DND-41 (cell line): ENCODE measurements at regions not wholly inside any gene's neighbourhood (a gene's known extent, or its start where the extent isn't known, plus 50 kb on each side); places are given as distances from the start of the nearest gene placed in this dataset.

Experiments used
- ATAC-seq: fragments of 200-7000 bp; cut with Tn5 transposase; 3 replicates; pipeline ENCODE4 v1.9.1; 2021; ENCODE audit warnings: low read depth; ENCODE audit not compliant: insufficient read depth
- DNase-seq: peaks from one replicate; pipeline ENCODE4 v3.0.0-alpha.2; 2020
- H2AFZ ChIP-seq: 2 replicates; pipeline ENCODE4 v1.6.0; 2012; ENCODE audit warnings: low read depth, low read length
- H3K27ac ChIP-seq: 2 replicates; pipeline ENCODE4 v1.5.1; 2012; ENCODE audit warnings: low read length, inconsistent platforms
- H3K27me3 ChIP-seq: fragments of 200-600 bp; sonication (generic); 2 replicates; pipeline ENCODE4 v1.6.0; 2012; ENCODE audit warnings: low read length, mild to moderate bottlenecking, inconsistent platforms; ENCODE audit not compliant: insufficient read depth, poor library complexity
- H3K36me3 ChIP-seq: 2 replicates; pipeline ENCODE4 v1.5.1; 2012; ENCODE audit warnings: low read length, inconsistent platforms; ENCODE audit not compliant: insufficient read depth
- H3K4me1 ChIP-seq: 2 replicates; pipeline ENCODE4 v1.5.1; 2012; ENCODE audit warnings: mild to moderate bottlenecking, low read length; ENCODE audit not compliant: insufficient read depth
- H3K4me2 ChIP-seq: 2 replicates; pipeline ENCODE4 v1.6.0; 2012; ENCODE audit warnings: mild to moderate bottlenecking, moderate library complexity, low read length, inconsistent platforms; ENCODE audit not compliant: insufficient read depth
- H3K4me3 ChIP-seq, 2 experiments: fragments of 200-600 bp in 1 of 2; shearing (Covaris generic) in 1 of 2; 2 replicates each; pipeline ENCODE4 v1.5.1; 2012 to 2016; ENCODE audit warnings: inconsistent platforms in 2 of 2, low read length in 2 of 2, mild to moderate bottlenecking in 2 of 2, low read depth in 1 of 2, moderate library complexity in 1 of 2
- H3K79me2 ChIP-seq: 2 replicates; pipeline ENCODE4 v1.6.0; 2012; ENCODE audit warnings: low read length, inconsistent platforms; ENCODE audit not compliant: insufficient read depth
- H3K9ac ChIP-seq: 2 replicates; pipeline ENCODE4 v1.6.0; 2012; ENCODE audit warnings: low read depth, mild to moderate bottlenecking, inconsistent platforms, low read length, moderate library complexity
- H3K9me3 ChIP-seq: 2 replicates; pipeline ENCODE4 v1.5.1; 2012; ENCODE audit warnings: low read length, moderate library complexity, mild to moderate bottlenecking, inconsistent platforms; ENCODE audit not compliant: insufficient read depth, severe bottlenecking
- H4K20me1 ChIP-seq: 2 replicates; pipeline ENCODE4 v1.6.0; 2012; ENCODE audit warnings: low read length; ENCODE audit not compliant: insufficient read depth
- CTCF ChIP-seq: IDR thresholded peaks from 2 replicates; pipeline ENCODE4 v1.5.1; 2012; ENCODE audit warnings: borderline replicate concordance, low read length, moderate library complexity, mild to moderate bottlenecking; ENCODE audit not compliant: poor library complexity, severe bottlenecking; ENCODE audit errors: extremely low read depth
- EZH2 ChIP-seq: IDR thresholded peaks from 3 replicates; pipeline ENCODE4 v1.6.1; 2012; ENCODE audit warnings: borderline replicate concordance, low read depth, mild to moderate bottlenecking, moderate library complexity, low read length, inconsistent platforms; ENCODE audit not compliant: severe bottlenecking

GRCh38 chr10:35704401-35704800, 62.3 kb upstream of the FZD8 start:
- TF ChIP-seq CTCF (no peak), EZH2 (no peak)
- H3K27me3 ChIP-seq = peaks cover 2% of the 10 kb centered on the region
- no peaks in the 10 kb centered on the region for H4K20me1 ChIP-seq
- H3K9me3 ChIP-seq = no peaks in the 10 kb centered on the region
- H3K27ac ChIP-seq = no peak overlapping the region
- no peak overlapping the region for H3K4me2 ChIP-seq
- no peak overlapping the region for H3K9ac ChIP-seq
- H3K4me1 ChIP-seq = no peaks in the 10 kb centered on the region
- no peaks in the 10 kb centered on the region for H3K79me2 ChIP-seq
- no peak overlapping the region for H3K4me3 ChIP-seq
- DNase-seq (no peak), ATAC-seq (no peak)
- H3K36me3 ChIP-seq = no peaks in the 10 kb centered on the region
- no peak overlapping the region for H2AFZ ChIP-seq

- no peak for TF ChIP-seq CTCF
- H3K27ac ChIP-seq = no peak overlapping the region
- no peak overlapping the region for H3K9ac ChIP-seq
- H3K27me3 ChIP-seq = no peaks in the 10 kb centered on the region
- H3K36me3 ChIP-seq = no peaks in the 10 kb centered on the region
- no peaks in the 10 kb centered on the region for H4K20me1 ChIP-seq
- no peak overlapping the region for H3K4me3 ChIP-seq
- DNase-seq (no peak), ATAC-seq (no peak)
- no peak overlapping the region for H2AFZ ChIP-seq
- H3K9me3 ChIP-seq = no peaks in the 10 kb centered on the region
- H3K79me2 ChIP-seq = no peaks in the 10 kb centered on the region
- no peaks in the 10 kb centered on the region for H3K4me1 ChIP-seq
- H3K4me2 ChIP-seq = no peak overlapping the region
Observed at GRCh38 chr10:35700487-35700882, 58.4 kb upstream of the FZD8 start.

- H3K79me2 ChIP-seq = no peaks in the 10 kb centered on the region
- no peak for ATAC-seq
- H3K9ac ChIP-seq = no peak overlapping the region
- TF ChIP-seq EZH2 = no peak
- no peak for TF ChIP-seq CTCF
- no peaks in the 10 kb centered on the region for H3K9me3 ChIP-seq
- no peak overlapping the region for H2AFZ ChIP-seq
- H4K20me1 ChIP-seq = no peaks in the 10 kb centered on the region
- H3K4me2 ChIP-seq = no peak overlapping the region
- no peak overlapping the region for H3K27ac ChIP-seq
- DNase-seq = no peak
- H3K36me3 ChIP-seq = no peaks in the 10 kb centered on the region
- no peak overlapping the region for H3K4me3 ChIP-seq
- H3K27me3 ChIP-seq = no peaks in the 10 kb centered on the region
- H3K4me1 ChIP-seq = no peaks in the 10 kb centered on the region
Observed at GRCh38 chr10:35699848-35700486, 57.9 kb upstream of the FZD8 start.
